ENCODE measurements at regions not wholly inside any gene's neighbourhood (a gene's known extent, or its start where the extent isn't known, plus 50 kb on each side); places are given as distances from the start of the nearest gene placed in this dataset.

DNA sequence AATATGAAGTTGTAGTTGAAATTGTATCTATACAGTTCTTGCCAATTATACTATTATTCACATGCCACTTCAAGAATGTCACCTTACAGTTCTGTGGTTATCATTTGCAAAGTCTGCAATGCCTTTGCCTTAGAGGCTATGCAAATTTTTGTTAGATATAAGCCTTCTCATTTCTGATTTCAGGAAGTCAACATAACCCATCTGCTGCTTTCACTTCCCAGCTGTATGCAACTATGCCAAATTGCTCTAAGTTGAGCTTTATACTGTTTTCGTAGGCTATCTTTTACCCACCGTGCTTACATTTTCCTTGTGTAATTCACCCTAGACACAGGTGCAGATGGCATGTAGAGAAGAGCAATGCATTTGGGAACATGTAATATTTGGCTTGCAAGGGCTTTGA is 1083.0 kb downstream of the CDH9 start:
- TF ChIP-seq, protein P1, sequence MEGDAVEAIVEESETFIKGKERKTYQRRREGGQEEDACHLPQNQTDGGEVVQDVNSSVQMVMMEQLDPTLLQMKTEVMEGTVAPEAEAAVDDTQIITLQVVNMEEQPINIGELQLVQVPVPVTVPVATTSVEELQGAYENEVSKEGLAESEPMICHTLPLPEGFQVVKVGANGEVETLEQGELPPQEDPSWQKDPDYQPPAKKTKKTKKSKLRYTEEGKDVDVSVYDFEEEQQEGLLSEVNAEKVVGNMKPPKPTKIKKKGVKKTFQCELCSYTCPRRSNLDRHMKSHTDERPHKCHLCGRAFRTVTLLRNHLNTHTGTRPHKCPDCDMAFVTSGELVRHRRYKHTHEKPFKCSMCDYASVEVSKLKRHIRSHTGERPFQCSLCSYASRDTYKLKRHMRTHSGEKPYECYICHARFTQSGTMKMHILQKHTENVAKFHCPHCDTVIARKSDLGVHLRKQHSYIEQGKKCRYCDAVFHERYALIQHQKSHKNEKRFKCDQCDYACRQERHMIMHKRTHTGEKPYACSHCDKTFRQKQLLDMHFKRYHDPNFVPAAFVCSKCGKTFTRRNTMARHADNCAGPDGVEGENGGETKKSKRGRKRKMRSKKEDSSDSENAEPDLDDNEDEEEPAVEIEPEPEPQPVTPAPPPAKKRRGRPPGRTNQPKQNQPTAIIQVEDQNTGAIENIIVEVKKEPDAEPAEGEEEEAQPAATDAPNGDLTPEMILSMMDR (IDR thresholded peaks at IDR 0.05) = no peak
- no peak for TF ChIP-seq POLR2A (IDR thresholded peaks at IDR 0.05)

Data from heart left ventricle (tissue), 13 donors.